ENCODE measurements at regions not wholly inside any gene's neighbourhood (a gene's known extent, or its start where the extent isn't known, plus 50 kb on each side); places are given as distances from the start of the nearest gene placed in this dataset.

- no peak for DNase-seq (ENCODE audit: low read depth in 2 of 2)
These were observed 71.9 kb downstream of the NAV1 start for GRCh38 chr1:201610858-201611257.

GRCh38 chr1:201612645-201613044 is 73.7 kb downstream of the NAV1 start:
- no peak for DNase-seq (ENCODE audit: low read depth in 2 of 2)

- DNase-seq (ENCODE audit: low read depth in 2 of 2): no peak
These were observed 75.5 kb downstream of the NAV1 start for GRCh38 chr1:201614262-201615015.

GRCh38 chr1:201617157-201617556 is 78.2 kb downstream of the NAV1 start:
- DNase-seq (ENCODE audit: low read depth in 2 of 2): no peak

- DNase-seq (ENCODE audit: low read depth in 2 of 2): no peak
These were observed 79.5 kb downstream of the NAV1 start for GRCh38 chr1:201618389-201618788.

- no peak for DNase-seq (ENCODE audit: low read depth in 2 of 2)
These were observed 80.0 kb downstream of the NAV1 start for GRCh38 chr1:201618905-201619304.

- no peak for DNase-seq (ENCODE audit: low read depth in 2 of 2)
These were observed 80.6 kb downstream of the NAV1 start for GRCh38 chr1:201619513-201619912.

- DNase-seq (ENCODE audit: low read depth in 2 of 2): no peak
These were observed 83.4 kb downstream of the NAV1 start for GRCh38 chr1:201622353-201622752.

GRCh38 chr1:201622824-201623223 is 83.9 kb downstream of the NAV1 start:
- no peak for DNase-seq (ENCODE audit: low read depth in 2 of 2)

- DNase-seq (ENCODE audit: low read depth in 2 of 2): no peak
These were observed 85.9 kb downstream of the NAV1 start for GRCh38 chr1:201624741-201625225.

- no peak for DNase-seq (ENCODE audit: low read depth in 2 of 2)
These were observed 86.4 kb downstream of the NAV1 start for GRCh38 chr1:201625226-201625761.

- DNase-seq (ENCODE audit: low read depth in 2 of 2): no peak
These were observed 86.9 kb downstream of the NAV1 start for GRCh38 chr1:201625851-201626251.

GRCh38 chr1:201626629-201627275 is 87.8 kb downstream of the NAV1 start:
- DNase-seq (ENCODE audit: low read depth in 2 of 2): no peak

GRCh38 chr1:201628490-201628889 is 89.6 kb downstream of the NAV1 start:
- no peak for DNase-seq (ENCODE audit: low read depth in 2 of 2)

GRCh38 chr1:201630582-201630981 is 91.7 kb downstream of the NAV1 start:
- DNase-seq (ENCODE audit: low read depth in 2 of 2): no peak

- DNase-seq (ENCODE audit: low read depth in 2 of 2): no peak
These were observed 92.1 kb downstream of the NAV1 start for GRCh38 chr1:201631037-201631436.

- DNase-seq (ENCODE audit: low read depth in 2 of 2): no peak
These were observed 93.5 kb downstream of the NAV1 start for GRCh38 chr1:201632364-201632952.

GRCh38 chr1:201633297-201633696 is 94.4 kb downstream of the NAV1 start:
- no peak for DNase-seq (ENCODE audit: low read depth in 2 of 2)

- no peak for DNase-seq (ENCODE audit: low read depth in 2 of 2)
These were observed 94.9 kb downstream of the NAV1 start for GRCh38 chr1:201633811-201634210.

- no peak for DNase-seq (ENCODE audit: low read depth in 2 of 2)
These were observed 95.3 kb downstream of the NAV1 start for GRCh38 chr1:201634261-201634660.

- DNase-seq (ENCODE audit: low read depth in 2 of 2): no peak
These were observed 97.2 kb downstream of the NAV1 start for GRCh38 chr1:201636097-201636496.

- DNase-seq (ENCODE audit: low read depth in 2 of 2): no peak
These were observed 97.6 kb downstream of the NAV1 start for GRCh38 chr1:201636510-201636971.
